HG03175 (cell line): ENCODE measurements at regions not wholly inside any gene's neighbourhood (a gene's known extent, or its start where the extent isn't known, plus 50 kb on each side); places are given as distances from the start of the nearest gene placed in this dataset.
"Not testable (repeated sequence)": the region's sequence is repeated elsewhere in the genome, so short reads cannot be mapped to it uniquely, and the experiment has no call there.

Experiments used
- ATAC-seq: cut with Tn5 transposase; IDR thresholded peaks from one replicate; pipeline ENCODE4 v1.9.1; 2021; ENCODE audit warnings: mild to moderate bottlenecking, moderate library complexity; ENCODE audit not compliant: unreplicated experiment

GRCh38 chr14:46147452-46147851 lies 504.1 kb downstream of the RPL10L start:
- ATAC-seq, result no peak

GRCh38 chr14:46147024-46147423 lies 504.6 kb downstream of the RPL10L start:
- ATAC-seq, result no peak

- no peak for ATAC-seq
These were observed 511.1 kb downstream of the RPL10L start for GRCh38 chr14:46140445-46140844.

- no peak for ATAC-seq
These were observed 511.9 kb downstream of the RPL10L start for GRCh38 chr14:46139649-46140048.

GRCh38 chr14:46137786-46138185 lies 513.8 kb downstream of the RPL10L start:
- no peak for ATAC-seq

- ATAC-seq, result no peak
These were observed 515.1 kb downstream of the RPL10L start for GRCh38 chr14:46136456-46136855.

GRCh38 chr14:46108228-46108627 lies 543.4 kb downstream of the RPL10L start:
- no peak for ATAC-seq

- ATAC-seq, result not testable (repeated sequence)
These were observed 550.7 kb downstream of the RPL10L start for GRCh38 chr14:46100901-46101300.

GRCh38 chr14:46091819-46092218 lies 559.8 kb downstream of the RPL10L start:
- ATAC-seq, result no peak

- no peak for ATAC-seq
These were observed 564.0 kb downstream of the RPL10L start for GRCh38 chr14:46087604-46088003.

GRCh38 chr14:46074061-46074460 lies 577.5 kb downstream of the RPL10L start:
- no peak for ATAC-seq

- ATAC-seq, result no peak
These were observed 587.7 kb downstream of the RPL10L start for GRCh38 chr14:46063872-46064271.

GRCh38 chr14:46058964-46059563 lies 592.5 kb downstream of the RPL10L start:
- no peak for ATAC-seq

- no peak for ATAC-seq
These were observed 593.8 kb downstream of the RPL10L start for GRCh38 chr14:46057799-46058198.

- ATAC-seq, result no peak
These were observed 597.1 kb downstream of the RPL10L start for GRCh38 chr14:46054526-46054925.

- ATAC-seq, result no peak
These were observed 598.4 kb downstream of the RPL10L start for GRCh38 chr14:46053221-46053620.

- no peak for ATAC-seq
These were observed 599.8 kb downstream of the RPL10L start for GRCh38 chr14:46051796-46052195.

- ATAC-seq, result no peak
These were observed 603.5 kb downstream of the RPL10L start for GRCh38 chr14:46048127-46048526.

GRCh38 chr14:46036099-46036498 lies 615.5 kb downstream of the RPL10L start:
- no peak for ATAC-seq

- ATAC-seq, result no peak
These were observed 617.3 kb downstream of the RPL10L start for GRCh38 chr14:46034305-46034704.

GRCh38 chr14:46018846-46019420 lies 632.6 kb downstream of the RPL10L start:
- ATAC-seq, result no peak

GRCh38 chr14:46008348-46008747 lies 643.2 kb downstream of the RPL10L start:
- ATAC-seq, result no peak

- ATAC-seq, result no peak
These were observed 653.0 kb downstream of the RPL10L start for GRCh38 chr14:45998554-45998953.
